Body of pancreas (tissue), 4 donors: ENCODE measurements at regions not wholly inside any gene's neighbourhood (a gene's known extent, or its start where the extent isn't known, plus 50 kb on each side); places are given as distances from the start of the nearest gene placed in this dataset.

Experiments used
- CTCF ChIP-seq, 7 experiments: fragments of 450-650 bp in 4 of 7; fragments of 200-600 bp in 3 of 7; sonication (generic) in 3 of 7; IDR thresholded peaks; one replicate each; pipeline ENCODE4 v1.5.1; 2016 to 2019; ENCODE audit warnings: antibody characterized with exemption in 7 of 7
- POLR2A ChIP-seq, 3 donors: fragments of 450-650 bp; IDR thresholded peaks; one replicate each; pipeline ENCODE4 v1.6.1; 2016; ENCODE audit warnings: antibody characterized with exemption in 3 of 3, mild to moderate bottlenecking in 2 of 3

DNA sequence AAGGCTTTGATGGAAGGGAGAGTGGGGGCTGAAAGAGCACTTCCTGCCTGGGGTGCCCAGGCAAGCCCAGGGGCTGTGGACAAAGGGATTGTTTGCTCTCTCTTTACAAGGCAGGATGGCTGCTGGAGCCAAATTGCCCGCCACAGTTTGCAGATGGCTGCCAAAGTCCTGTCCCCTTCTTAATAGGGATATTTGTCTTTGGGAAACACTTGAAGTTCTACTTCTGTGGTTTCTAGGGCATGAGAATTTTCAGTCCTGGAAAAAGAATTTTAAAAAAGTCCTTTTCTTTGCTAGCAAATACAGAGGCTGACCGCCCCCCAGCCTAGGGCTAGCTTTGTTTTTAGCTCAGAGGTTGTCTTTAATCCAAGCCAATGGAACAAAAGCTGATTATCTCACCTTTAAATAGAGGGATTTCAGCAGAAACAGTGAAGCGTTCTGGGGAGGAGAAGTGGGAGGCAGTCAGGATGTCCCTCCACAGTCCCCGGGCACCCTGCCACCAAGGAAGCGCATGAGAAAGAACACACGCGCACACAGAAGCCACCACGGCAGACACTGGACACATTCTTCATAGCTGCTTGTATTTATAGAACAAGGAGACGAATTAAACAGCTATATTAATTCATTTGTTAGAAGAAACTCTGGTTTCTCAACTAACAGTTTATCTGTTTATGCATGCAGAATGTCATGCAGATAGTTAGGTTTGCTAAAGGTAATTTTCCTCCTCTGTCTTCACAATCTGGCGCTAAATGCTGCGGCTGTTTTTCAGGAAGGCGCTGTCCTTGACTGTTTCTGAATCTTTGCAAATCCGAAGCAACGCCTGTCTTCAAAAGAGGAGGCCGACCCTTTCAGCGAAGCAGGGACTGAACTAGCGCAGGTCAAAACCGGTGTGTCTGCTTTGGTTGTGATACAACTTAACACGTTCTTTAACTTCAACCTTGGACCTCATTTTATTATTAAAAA lies 736.9 kb downstream of the QKI start:
- no peak for TF ChIP-seq CTCF (IDR thresholded peaks at IDR 0.05)
- TF ChIP-seq POLR2A (IDR thresholded peaks at IDR 0.05): no peak
